GM12878 (cell line): ENCODE measurements at regions not wholly inside any gene's neighbourhood (a gene's known extent, or its start where the extent isn't known, plus 50 kb on each side); places are given as distances from the start of the nearest gene placed in this dataset.

Experiments
- ATAC-seq: fragments of 200-7000 bp; cut with Tn5 transposase; 3 replicates; pipeline ENCODE4 v1.9.1; 2020; ENCODE audit warnings: mild to moderate bottlenecking, moderate library complexity
- BruUV-seq: library from RNA; stranded (reverse); fragments of 400-500 nt; replicated peaks from 2 replicates; lab custom pipeline; 2021; lab: Mats Ljungman, UMichigan
- CTCF ChIA-PET: fragments of 300-600 bp; sonication (Branson Sonifier 250); formaldehyde crosslinking; extraction: SDS; loops from one replicate; lab custom pipeline; 2021; ENCODE audit warnings: inconsistent platforms; lab: Yijun Ruan, JAX
- POLR2A ChIA-PET: fragments of 350-600 bp; formaldehyde crosslinking; extraction: SDS; loops from one replicate; lab custom pipeline; 2021; ENCODE audit warnings: inconsistent platforms; lab: Charles Lee
- RAD21 ChIA-PET: fragments of 300-600 bp; sonication (Branson Sonifier 250); formaldehyde crosslinking; loops from one replicate; lab custom pipeline; 2023; ENCODE audit warnings: antibody characterized with exemption; ENCODE audit not compliant: unreplicated experiment; lab: Charles Lee
- SMC1A ChIA-PET: fragments of 300-600 bp; sonication (Branson Sonifier 250); formaldehyde crosslinking; loops from one replicate; lab custom pipeline; 2023; ENCODE audit not compliant: unreplicated experiment, uncharacterized antibody; lab: Charles Lee
- DNase-seq: peaks from one replicate; pipeline ENCODE4 v3.0.0-alpha.2; 2011; ENCODE audit warnings: low read depth, low spot score
- FAIRE-seq: peaks from 3 replicates; lab custom pipeline; 2011; peaks lifted over from hg19 to GRCh38; lab: Jason Lieb, UNC
- H2AFZ ChIP-seq: 2 replicates; pipeline ENCODE4 v1.6.0; 2011; ENCODE audit warnings: low read depth, low read length, control low read depth; ENCODE audit not compliant: control insufficient read depth
- H3K27ac ChIP-seq: 2 replicates; pipeline ENCODE4 v1.5.1; 2011; ENCODE audit warnings: control low read depth; ENCODE audit not compliant: control insufficient read depth, insufficient read depth
- H3K27me3 ChIP-seq, 2 experiments: replicated peaks in 1 of 2; 2 replicates each; pipeline versions ENCODE4 v1.6.0 to v1.6.1; 2011; ENCODE audit warnings: low read length in 1 of 2; ENCODE audit not compliant: control insufficient read depth in 2 of 2, insufficient read depth in 2 of 2
- H3K36me3 ChIP-seq, 2 experiments: 2 replicates each; pipeline ENCODE4 v1.5.1; 2011; ENCODE audit warnings: low read length in 1 of 2; ENCODE audit not compliant: control insufficient read depth in 2 of 2, insufficient read depth in 2 of 2
- H3K4me1 ChIP-seq: 2 replicates; pipeline ENCODE4 v1.6.1; 2011; ENCODE audit warnings: mild to moderate bottlenecking, low read length, moderate library complexity, mixed read lengths; ENCODE audit not compliant: control insufficient read depth, insufficient read depth
- H3K4me2 ChIP-seq: 2 replicates; pipeline ENCODE4 v1.6.0; 2011; ENCODE audit warnings: control low read depth; ENCODE audit not compliant: control insufficient read depth, insufficient read depth
- H3K4me3 ChIP-seq: fragments of 200-600 bp; sonication (generic); 2 replicates; pipeline ENCODE4 v1.5.1; 2016
- H3K79me2 ChIP-seq: 2 replicates; pipeline ENCODE4 v1.6.0; 2011; ENCODE audit warnings: low read length; ENCODE audit not compliant: control insufficient read depth, insufficient read depth
- H3K9ac ChIP-seq: 2 replicates; pipeline ENCODE4 v1.8.0; 2011; ENCODE audit warnings: low read length, control low read depth, mixed read lengths; ENCODE audit not compliant: control insufficient read depth, insufficient read depth
- H3K9me3 ChIP-seq: replicated peaks from 3 replicates; pipeline ENCODE4 v1.5.1; 2011; ENCODE audit warnings: mild to moderate bottlenecking, low read length; ENCODE audit not compliant: control insufficient read depth, insufficient read depth
- H4K20me1 ChIP-seq: 2 replicates; pipeline ENCODE4 v1.6.0; 2011; ENCODE audit not compliant: control insufficient read depth, insufficient read depth
- CBX3 ChIP-seq: fragments of 200-600 bp; sonication (generic); IDR thresholded peaks from 2 replicates; pipeline ENCODE4 v1.6.1; 2016; ENCODE audit warnings: low read depth, borderline replicate concordance
- CEBPB ChIP-seq, 2 experiments: fragments of 150-350 bp in 1 of 2; IDR thresholded peaks; 2 replicates each; pipeline ENCODE4 v1.6.1; 2012 to 2014; ENCODE audit warnings: low read depth in 2 of 2, low read length in 2 of 2, borderline replicate concordance in 1 of 2, inconsistent platforms in 1 of 2
- CREB1 ChIP-seq: IDR thresholded peaks from 2 replicates; pipeline ENCODE4 v1.6.1; 2012; ENCODE audit warnings: low read depth, mild to moderate bottlenecking, inconsistent platforms
- IRF3 ChIP-seq: fragments of 450-650 bp; IDR thresholded peaks from 2 replicates; pipeline ENCODE4 v1.6.1; 2014; ENCODE audit warnings: mild to moderate bottlenecking
- MAX ChIP-seq: IDR thresholded peaks from 2 replicates; pipeline ENCODE4 v1.6.1; 2012; ENCODE audit warnings: low read depth, low read length, improper control_type of control experiment
- NBN ChIP-seq: fragments of 450-650 bp; IDR thresholded peaks from 2 replicates; pipeline ENCODE4 v1.6.1; 2016
- PAX5 ChIP-seq: IDR thresholded peaks from 2 replicates; pipeline ENCODE4 v1.6.1; 2011; ENCODE audit warnings: low read depth, low read length, borderline replicate concordance
- RUNX3 ChIP-seq: IDR thresholded peaks from 2 replicates; pipeline ENCODE4 v1.6.1; 2012; ENCODE audit warnings: low read length, inconsistent platforms
- SP1 ChIP-seq: IDR thresholded peaks from one replicate; pipeline ENCODE4 v1.6.1; 2011; ENCODE audit warnings: low read depth, low read length
- SPI1 ChIP-seq: IDR thresholded peaks from 2 replicates; pipeline ENCODE4 v1.6.1; 2011; ENCODE audit warnings: low read depth, mild to moderate bottlenecking, low read length, moderate library complexity, borderline replicate concordance; ENCODE audit not compliant: insufficient read depth
- TCF12 ChIP-seq: IDR thresholded peaks from 2 replicates; pipeline ENCODE4 v1.6.1; 2011; ENCODE audit warnings: low read depth, mild to moderate bottlenecking, low read length
- WRNIP1 ChIP-seq: IDR thresholded peaks from 2 replicates; pipeline ENCODE4 v1.6.1; 2011; ENCODE audit warnings: low read depth, low read length, improper control_type of control experiment, borderline replicate concordance
- ZBTB4 ChIP-seq: fragments of 450-650 bp; formaldehyde crosslinking; IDR thresholded peaks from 2 replicates; pipeline ENCODE4 v1.4.0; 2022; ENCODE audit warnings: mild to moderate bottlenecking, moderate library complexity
- ZNF217 ChIP-seq: fragments of 450-650 bp; IDR thresholded peaks from 2 replicates; pipeline ENCODE4 v1.6.1; 2017; ENCODE audit warnings: antibody characterized with exemption, mild to moderate bottlenecking
- ZSCAN29 ChIP-seq: fragments of 450-650 bp; IDR thresholded peaks from 2 replicates; pipeline ENCODE4 v1.6.1; 2017; ENCODE audit warnings: mild to moderate bottlenecking, moderate library complexity
- WGBS: methylation state at CpG from one replicate; pipeline ENCODE4 v1.1.6; 2016; ENCODE audit warnings: low lambda C conversion rate; ENCODE audit not compliant: insufficient replicate concordance, insufficient coverage; ENCODE audit errors: missing lambda C conversion rate; 5-methylcytosine and 5-hydroxymethylcytosine counted together
- in situ Hi-C: fragments of 300-500 bp; cut with MboI; formaldehyde crosslinking; loops from 9 replicates; pipeline ENCODE4 v1.14.3; 2018; ENCODE audit warnings: mixed read lengths
- intact Hi-C: fragments of 100-400 bp; cut with micrococcal nuclease; formaldehyde crosslinking; loops from one replicate; pipeline ENCODE4 v1.14.2; 2022; ENCODE audit not compliant: unreplicated experiment

- no peak for TF ChIP-seq RUNX3
- no peak for TF ChIP-seq CREB1
- no peak for TF ChIP-seq NBN
- TF ChIP-seq CEBPB (IDR thresholded peaks at IDR 0.05; ENCODE audit: borderline replicate concordance in 1 of 2, low read depth in 2 of 2, low read length in 2 of 2): no peak
- TF ChIP-seq ZSCAN29: no peak
- TF ChIP-seq PAX5: no peak
- TF ChIP-seq SP1: no peak
- no peak for TF ChIP-seq MAX
- no peak for TF ChIP-seq ZBTB4
- TF ChIP-seq IRF3: no peak
- TF ChIP-seq SPI1: no peak
- no peak for TF ChIP-seq TCF12
- no peak for TF ChIP-seq ZNF217
- no peak for TF ChIP-seq CBX3
- no peak for TF ChIP-seq WRNIP1
- TF ChIP-seq, all 136 proteins: peak for 0
- ChIA-PET RAD21 (no interaction called here), SMC1A (interaction anchor here (0.6 to 1.1 kb wide), 2 partner anchors 269 to 828 kb away, joined by 3 read pairs; no protein-coding TSS in a partner anchor), POLR2A (no interaction called here), CTCF (no interaction called here)
- no peaks in the 10 kb centered on the region for H3K79me2 ChIP-seq
- H3K27me3 ChIP-seq: no peaks in the 10 kb centered on the region
- H3K27ac ChIP-seq: no peak overlapping the region
- H3K36me3 ChIP-seq: no peaks in the 10 kb centered on the region
- no peak overlapping the region for H2AFZ ChIP-seq
- H4K20me1 ChIP-seq: no peaks in the 10 kb centered on the region
- in situ Hi-C loops (no loop called here), intact Hi-C loops (no loop called here)
- BruUV-seq: no TSS peak
- WGBS: 2% methylated on average over 2 of the region's 2 CpGs
- DNase-seq (no peak), ATAC-seq (no peak), FAIRE-seq (no peak)
- H3K4me1 ChIP-seq: no peaks in the 10 kb centered on the region
- no peaks in the 10 kb centered on the region for H3K9me3 ChIP-seq
- no peak overlapping the region for H3K9ac ChIP-seq
- no peak overlapping the region for H3K4me2 ChIP-seq
- H3K4me3 ChIP-seq: no peak overlapping the region
Observed at GRCh38 chr12:83408146-83408545, 721.4 kb downstream of the TMTC2 start.
